ENCODE measurements at regions not wholly inside any gene's neighbourhood (a gene's known extent, or its start where the extent isn't known, plus 50 kb on each side); places are given as distances from the start of the nearest gene placed in this dataset.

DNA sequence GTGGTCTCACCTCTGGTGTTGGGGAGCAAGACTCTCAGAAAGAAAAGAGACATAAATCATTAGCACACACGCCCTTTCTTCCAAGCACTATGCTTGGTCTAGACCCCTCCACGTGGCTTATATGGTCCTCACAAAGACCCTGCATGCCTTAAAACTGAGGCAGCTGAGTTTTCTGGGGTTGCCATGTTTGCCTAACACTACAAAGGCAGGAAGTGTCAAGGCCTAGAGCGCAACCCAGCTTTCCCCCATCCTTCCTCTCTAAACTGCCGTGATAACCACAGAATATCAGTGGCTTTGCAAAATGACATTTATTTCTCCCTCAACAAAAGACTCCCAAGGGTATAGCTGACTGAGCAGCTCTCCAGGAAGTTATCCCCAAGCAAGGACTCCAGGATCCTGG lies 146.5 kb upstream of the TOP1 start:
- Histone ChIP-seq H3K36me3 (ENCODE audit: control insufficient read depth in 2 of 2, extremely low read depth in 1 of 2, insufficient read depth in 2 of 2, low read length in 2 of 2) (no peaks in the 10 kb centered on the region), H2AFZ (ENCODE audit: low read depth, low read length) (no peak overlapping the region), H3K4me3 (replicated peaks in 1 of 3; ENCODE audit: insufficient read depth in 1 of 3, low read depth in 1 of 3, low read length in 3 of 3) (no peak overlapping the region), H3K27ac (ENCODE audit: insufficient read depth, low read depth, low read length) (no peak overlapping the region), H3K4me1 (ENCODE audit: control insufficient read depth, extremely low read depth, insufficient read depth, low read length) (no peaks in the 10 kb centered on the region), H3K79me2 (ENCODE audit: control insufficient read depth, insufficient read depth, low read length) (no peaks in the 10 kb centered on the region), H3K9me1 (replicated peaks; ENCODE audit: control insufficient read depth, extremely low read depth, insufficient read depth, low read length) (no peaks in the 10 kb centered on the region), H3K27me3 (ENCODE audit: control insufficient read depth in 2 of 2, insufficient read depth in 2 of 2, low read length in 2 of 2) (no peaks in the 10 kb centered on the region), H4K20me1 (replicated peaks; ENCODE audit: control insufficient read depth, extremely low read depth, insufficient read depth, low read length) (no peaks in the 10 kb centered on the region), H3K4me2 (ENCODE audit: insufficient read depth, low read length) (no peak overlapping the region), H3K9me3 (replicated peaks; ENCODE audit: control insufficient read depth, insufficient read depth, low read length) (no peaks in the 10 kb centered on the region), H3K9ac (replicated peaks; ENCODE audit: extremely low read depth, insufficient read depth, low read length) (no peak overlapping the region)
- ChIA-PET CTCF (interaction anchor here (0.6 to 1.1 kb wide), 3 partner anchors 141 to 284 kb away, joined by 3 to 5 read pairs (median 4); no protein-coding TSS in a partner anchor), POLR2A (no interaction called here)
- no peak for FAIRE-seq
- no TSS peak for BruUV-seq (replicated peaks)
- dilution Hi-C loops (cut with MboI; ENCODE audit: extremely low pct_ligation_motif_present, low sequenced_read_pairs), result no loop called here
- intact Hi-C loops (cut with micrococcal nuclease), result no loop called here
- TF ChIP-seq, protein P1, sequence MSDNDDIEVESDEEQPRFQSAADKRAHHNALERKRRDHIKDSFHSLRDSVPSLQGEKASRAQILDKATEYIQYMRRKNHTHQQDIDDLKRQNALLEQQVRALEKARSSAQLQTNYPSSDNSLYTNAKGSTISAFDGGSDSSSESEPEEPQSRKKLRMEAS (IDR thresholded peaks at IDR 0.05; ENCODE audit: insufficient read depth, insufficient read length), result no peak
- TF ChIP-seq EZH2 (IDR thresholded peaks at IDR 0.05; ENCODE audit: borderline replicate concordance, low read depth, low read length, severe bottlenecking) (no peak), POLR2A (IDR thresholded peaks at IDR 0.05; ENCODE audit: low read depth, low read length) (no peak), MYC (IDR thresholded peaks at IDR 0.05; ENCODE audit: low read depth, low read length) (no peak), FOS (IDR thresholded peaks at IDR 0.05; ENCODE audit: borderline replicate concordance, insufficient read depth, low read length) (no peak), JUN (IDR thresholded peaks at IDR 0.05; ENCODE audit: borderline replicate concordance, insufficient read depth, insufficient read length, low read depth) (no peak), GATA2 (IDR thresholded peaks at IDR 0.05; ENCODE audit: insufficient read depth, insufficient read length, low read depth, low read length) (no peak), POLR2AphosphoS5 (IDR thresholded peaks at IDR 0.05; ENCODE audit: insufficient read depth, low read depth, low read length) (no peak)
- TF ChIP-seq, protein P2, sequence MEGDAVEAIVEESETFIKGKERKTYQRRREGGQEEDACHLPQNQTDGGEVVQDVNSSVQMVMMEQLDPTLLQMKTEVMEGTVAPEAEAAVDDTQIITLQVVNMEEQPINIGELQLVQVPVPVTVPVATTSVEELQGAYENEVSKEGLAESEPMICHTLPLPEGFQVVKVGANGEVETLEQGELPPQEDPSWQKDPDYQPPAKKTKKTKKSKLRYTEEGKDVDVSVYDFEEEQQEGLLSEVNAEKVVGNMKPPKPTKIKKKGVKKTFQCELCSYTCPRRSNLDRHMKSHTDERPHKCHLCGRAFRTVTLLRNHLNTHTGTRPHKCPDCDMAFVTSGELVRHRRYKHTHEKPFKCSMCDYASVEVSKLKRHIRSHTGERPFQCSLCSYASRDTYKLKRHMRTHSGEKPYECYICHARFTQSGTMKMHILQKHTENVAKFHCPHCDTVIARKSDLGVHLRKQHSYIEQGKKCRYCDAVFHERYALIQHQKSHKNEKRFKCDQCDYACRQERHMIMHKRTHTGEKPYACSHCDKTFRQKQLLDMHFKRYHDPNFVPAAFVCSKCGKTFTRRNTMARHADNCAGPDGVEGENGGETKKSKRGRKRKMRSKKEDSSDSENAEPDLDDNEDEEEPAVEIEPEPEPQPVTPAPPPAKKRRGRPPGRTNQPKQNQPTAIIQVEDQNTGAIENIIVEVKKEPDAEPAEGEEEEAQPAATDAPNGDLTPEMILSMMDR (IDR thresholded peaks at IDR 0.05; ENCODE audit: extremely low read depth in 1 of 2, insufficient read depth in 1 of 2, low read depth in 1 of 2, low read length in 2 of 2), result no peak
- DNase-seq (ENCODE audit: low read depth, low spot score), result no peak
